HepG2 (cell line): ENCODE measurements at regions not wholly inside any gene's neighbourhood (a gene's known extent, or its start where the extent isn't known, plus 50 kb on each side); places are given as distances from the start of the nearest gene placed in this dataset.

Experiments used
- ATAC-seq: fragments of 200-7000 bp; cut with Tn5 transposase; 3 replicates; pipeline ENCODE4 v1.9.1; 2020; ENCODE audit warnings: mild to moderate bottlenecking, moderate library complexity
- BruUV-seq: library from RNA; stranded (reverse); fragments of 400-500 nt; replicated peaks from 2 replicates; lab custom pipeline; 2021; lab: Mats Ljungman, UMichigan
- CTCF ChIA-PET: fragments of 300-600 bp; formaldehyde crosslinking; extraction: SDS; loops from one replicate; lab custom pipeline; 2021; ENCODE audit warnings: low total read pairs, inconsistent platforms, low intra/inter-chr PET ratio; lab: Yijun Ruan, JAX
- POLR2A ChIA-PET: fragments of 350-600 bp; sonication (Branson Sonifier 250); formaldehyde crosslinking; loops from one replicate; lab custom pipeline; 2020; ENCODE audit warnings: antibody characterized with exemption, inconsistent platforms; lab: Yijun Ruan, JAX
- DNase-seq: peaks from one replicate; pipeline ENCODE4 v3.0.0-alpha.2; 2015; ENCODE audit warnings: low spot score
- FAIRE-seq: peaks from 3 replicates; lab custom pipeline; 2011; peaks lifted over from hg19 to GRCh38; lab: Jason Lieb, UNC
- H2AFZ ChIP-seq: one replicate; pipeline ENCODE4 v1.6.1; 2011; ENCODE audit warnings: low read length, inconsistent platforms
- H3K27ac ChIP-seq: fragments of 300-600 bp; 3 replicates; pipeline ENCODE4 v1.8.0; 2011; ENCODE audit warnings: mixed run types, mild to moderate bottlenecking, mixed read lengths, low read length, inconsistent platforms; ENCODE audit not compliant: insufficient read depth; ENCODE audit errors: extremely low read length
- H3K27me3 ChIP-seq, 2 experiments: fragments of 200-600 bp in 1 of 2; 2 replicates in 1 of 2; 3 replicates in 1 of 2; pipeline versions ENCODE4 v1.6.0 to v1.8.0; 2011; ENCODE audit warnings: low read length in 2 of 2, mild to moderate bottlenecking in 2 of 2, moderate library complexity in 2 of 2, inconsistent platforms in 1 of 2; ENCODE audit not compliant: insufficient read depth in 2 of 2, control insufficient read depth in 1 of 2
- H3K36me3 ChIP-seq, 2 experiments: fragments of 200-600 bp in 1 of 2; replicated peaks in 1 of 2; 2 replicates in 1 of 2; 3 replicates in 1 of 2; pipeline versions ENCODE4 v1.5.1 to v1.8.0; 2011; ENCODE audit warnings: low read length in 2 of 2, inconsistent platforms in 1 of 2; ENCODE audit not compliant: insufficient read depth in 2 of 2, control insufficient read depth in 1 of 2
- H3K4me1 ChIP-seq: 2 replicates; pipeline ENCODE4 v1.5.1; 2012; ENCODE audit warnings: low read length, inconsistent platforms; ENCODE audit not compliant: insufficient read depth
- H3K4me2 ChIP-seq: 2 replicates; pipeline ENCODE4 v1.6.0; 2011; ENCODE audit warnings: low read depth, low read length, inconsistent platforms
- H3K4me3 ChIP-seq, 3 experiments: fragments of 200-600 bp in 1 of 3; sonication (generic), shearing (Covaris generic) in 1 of 3; replicated peaks in 1 of 3; 2 replicates each; pipeline ENCODE4 v1.5.1; 2011 to 2016; ENCODE audit warnings: low read length in 3 of 3, inconsistent platforms in 2 of 3, low read depth in 2 of 3, mild to moderate bottlenecking in 2 of 3, control low read depth in 1 of 3, mixed read lengths in 1 of 3; ENCODE audit not compliant: insufficient read depth in 1 of 3
- H3K79me2 ChIP-seq: one replicate; pipeline ENCODE4 v1.6.1; 2011; ENCODE audit warnings: low read length, inconsistent platforms; ENCODE audit not compliant: insufficient read depth
- H3K9ac ChIP-seq: 2 replicates; pipeline ENCODE4 v1.6.0; 2011; ENCODE audit warnings: mild to moderate bottlenecking, low read depth, low read length, inconsistent platforms; ENCODE audit not compliant: insufficient read depth
- H3K9me3 ChIP-seq: 2 replicates; pipeline ENCODE4 v1.5.1; 2012; ENCODE audit warnings: mild to moderate bottlenecking, low read length
- H4K20me1 ChIP-seq: 2 replicates; pipeline ENCODE4 v1.6.0; 2011; ENCODE audit warnings: inconsistent platforms, mild to moderate bottlenecking, low read length, moderate library complexity; ENCODE audit not compliant: insufficient read depth
- ARHGAP35 ChIP-seq: sonication (generic); formaldehyde crosslinking; IDR thresholded peaks from 2 replicates; pipeline ENCODE4 v1.9.0; 2022; ENCODE audit warnings: mild to moderate bottlenecking, inconsistent platforms, moderate library complexity, missing genetic modification reagents, borderline replicate concordance
- CHD2 ChIP-seq: IDR thresholded peaks from 2 replicates; pipeline ENCODE4 v1.6.1; 2011; ENCODE audit warnings: low read depth, low read length, improper control_type of control experiment
- KDM4B ChIP-seq: sonication (generic); formaldehyde crosslinking; IDR thresholded peaks from 2 replicates; pipeline ENCODE4 v1.4.0; 2020; ENCODE audit warnings: missing genetic modification reagents
- MAFK ChIP-seq, 2 experiments: IDR thresholded peaks in 1 of 2; conservative IDR thresholded peaks in 1 of 2; 2 replicates each; pipeline ENCODE4 v1.6.1; 2011; ENCODE audit warnings: improper control_type of control experiment in 2 of 2, low read length in 2 of 2
- MAX ChIP-seq: IDR thresholded peaks from 2 replicates; pipeline ENCODE4 v1.6.1; 2012; ENCODE audit warnings: inconsistent platforms
- MIXL1 ChIP-seq: IDR thresholded peaks from 2 replicates; pipeline ENCODE4 v1.6.1; 2016
- MXD4 ChIP-seq: IDR thresholded peaks from 2 replicates; pipeline ENCODE4 v1.6.1; 2016; ENCODE audit warnings: mild to moderate bottlenecking, missing biosample characterization, missing genetic modification reagents
- PHF8 ChIP-seq: sonication (generic); formaldehyde crosslinking; IDR thresholded peaks from 2 replicates; pipeline ENCODE4 v1.5.0; 2020; ENCODE audit warnings: missing genetic modification reagents
- POLR2AphosphoS2 ChIP-seq: IDR thresholded peaks from 2 replicates; pipeline ENCODE4 v1.6.1; 2011; ENCODE audit warnings: low read depth, low read length, improper control_type of control experiment
- PRDM15 ChIP-seq: sonication (generic); formaldehyde crosslinking; IDR thresholded peaks from 2 replicates; pipeline ENCODE4 v1.4.0; 2020; ENCODE audit warnings: missing genetic modification reagents
- SCMH1 ChIP-seq: sonication (generic); formaldehyde crosslinking; IDR thresholded peaks from 2 replicates; pipeline ENCODE4 v1.9.0; 2021; ENCODE audit warnings: missing genetic modification reagents, mild to moderate bottlenecking, borderline replicate concordance
- TFDP1 ChIP-seq: IDR thresholded peaks from 2 replicates; pipeline ENCODE4 v1.6.1; 2016; ENCODE audit warnings: missing compliant biosample characterization, missing genetic modification reagents, borderline replicate concordance
- ZNF629 ChIP-seq: sonication (generic); formaldehyde crosslinking; conservative IDR thresholded peaks from 2 replicates; pipeline ENCODE4 v1.5.0; 2020; ENCODE audit warnings: missing genetic modification reagents
- ZSCAN20 ChIP-seq: sonication (generic); formaldehyde crosslinking; IDR thresholded peaks from 2 replicates; pipeline ENCODE4 v1.4.0; 2020; ENCODE audit warnings: missing genetic modification reagents, mild to moderate bottlenecking, borderline replicate concordance
- WGBS: methylation state at CpG from one replicate; pipeline ENCODE4 v1.1.6; 2017; ENCODE audit warnings: low lambda C conversion rate; 5-methylcytosine and 5-hydroxymethylcytosine counted together
- in situ Hi-C: cut with HindIII; loops from 2 replicates; pipeline ENCODE4 v1.10.0; 2017; ENCODE audit warnings: low pct_unique_long_range_greater_than_20kb; ENCODE audit not compliant: extremely low pct_ligation_motif_present
- intact Hi-C: fragments of 100-400 bp; cut with micrococcal nuclease; formaldehyde crosslinking; loops from one replicate; pipeline ENCODE4 v1.10.0; 2022; ENCODE audit not compliant: unreplicated experiment

GRCh38 chr10:28914701-28915100, 237.4 kb downstream of the BAMBI start:
- no peak for FAIRE-seq
- no peaks in the 10 kb centered on the region for H4K20me1 ChIP-seq
- no peak overlapping the region for H3K4me3 ChIP-seq
- no peak overlapping the region for H3K4me2 ChIP-seq
- no peak overlapping the region for H3K27ac ChIP-seq
- ATAC-seq = no peak
- intact Hi-C loops = no loop called here
- H3K36me3 ChIP-seq = no peaks in the 10 kb centered on the region
- ChIA-PET POLR2A (no interaction called here), CTCF (no interaction called here)
- H2AFZ ChIP-seq = no peak overlapping the region
- BruUV-seq = no TSS peak
- H3K9ac ChIP-seq = no peak overlapping the region
- DNase-seq = no peak
- no peaks in the 10 kb centered on the region for H3K9me3 ChIP-seq
- 72% methylated on average over 3 of the region's 3 CpGs for WGBS
- H3K27me3 ChIP-seq = no peaks in the 10 kb centered on the region; a peak in 1 of 5 replicates
- H3K79me2 ChIP-seq = no peaks in the 10 kb centered on the region
- TF ChIP-seq KDM4B (CRISPR knock-in tag) (no peak), ZNF629 (CRISPR knock-in tag) (0 out of 2 replicates have a peak, but pooled peaks have one; percentile 10), CHD2 (no peak), MAFK (conservative IDR thresholded peaks at IDR 0.05 in 1 of 2, IDR thresholded peaks at IDR 0.05 in 1 of 2; ENCODE audit: low read length in 2 of 2) (no peak)
- peaks cover 58% of the 10 kb centered on the region for H3K4me1 ChIP-seq
- in situ Hi-C loops = no loop called here

- no peaks in the 10 kb centered on the region for H3K36me3 ChIP-seq
- ATAC-seq (peak; percentile 97), FAIRE-seq (peak; percentile 98), DNase-seq (peak; percentile 88)
- no peaks in the 10 kb centered on the region for H3K9me3 ChIP-seq
- H3K9ac ChIP-seq = peak overlapping the region; percentile 60
- 14% methylated on average over 9 of the region's 9 CpGs for WGBS
- H3K27me3 ChIP-seq = no peaks in the 10 kb centered on the region; a peak in 1 of 5 replicates
- H3K27ac ChIP-seq = peak overlapping the region; percentile 69
- peak overlapping the region; percentile 75 for H2AFZ ChIP-seq
- no peaks in the 10 kb centered on the region for H3K79me2 ChIP-seq
- in situ Hi-C loops = no loop called here
- H3K4me2 ChIP-seq = peak overlapping the region; percentile 58
- CTCF ChIA-PET = no interaction called here
- intact Hi-C loops = no loop called here
- H3K4me1 ChIP-seq = peaks cover 51% of the 10 kb centered on the region
- POLR2A ChIA-PET = interaction anchor here (1.3 to 1.8 kb wide), 2 partner anchors 13 to 23 kb away, joined by 3 to 8 read pairs; no protein-coding TSS in a partner anchor
- no peaks in the 10 kb centered on the region for H4K20me1 ChIP-seq
- H3K4me3 ChIP-seq = peak overlapping the region; percentile 29 to 41 (median 38); a peak in 5 of 6 replicates
- no TSS peak for BruUV-seq
- TF ChIP-seq MAX (peak; percentile 39; the same call in 1 of the 2 replicates), TFDP1 (CRISPR knock-in tag) (no peak), PRDM15 (CRISPR knock-in tag) (no peak), PHF8 (CRISPR knock-in tag) (peak; percentile 39; the same call in 1 of the 2 replicates), ZSCAN20 (CRISPR knock-in tag) (peak; percentile 95), POLR2AphosphoS2 (no peak), ARHGAP35 (CRISPR knock-in tag) (no peak), MIXL1 (CRISPR knock-in tag) (peak; percentile 71), SCMH1 (CRISPR knock-in tag) (no peak), MXD4 (0 out of 2 replicates have a peak, but pooled peaks have one; percentile 44)
These were observed 238.8 kb downstream of the BAMBI start for GRCh38 chr10:28915989-28916588.
